OCI-LY3 (cell line): ENCODE measurements at regions not wholly inside any gene's neighbourhood (a gene's known extent, or its start where the extent isn't known, plus 50 kb on each side); places are given as distances from the start of the nearest gene placed in this dataset.
A peak's percentile ranks its signal among the peaks of the same experiment; 100 is the strongest.
"Not testable (repeated sequence)": the region's sequence is repeated elsewhere in the genome, so short reads cannot be mapped to it uniquely, and the experiment has no call there.

Experiments used
- H2AFZ ChIP-seq: fragments of 200-600, 300-600 bp; shearing (Covaris generic); 2 replicates; pipeline ENCODE4 v1.6.0; 2014; ENCODE audit warnings: antibody characterized with exemption, low read depth, low read length
- H3K27ac ChIP-seq: fragments of 200-600, 300-600 bp; sonication (generic); 2 replicates; pipeline ENCODE4 v1.5.1; 2014; ENCODE audit warnings: mild to moderate bottlenecking, low read length, moderate library complexity, mixed read lengths
- H3K27me3 ChIP-seq: fragments of 200-600, 300-600 bp; sonication (generic); 2 replicates; pipeline ENCODE4 v1.6.1; 2014; ENCODE audit warnings: low read depth, low read length, mixed read lengths
- H3K36me3 ChIP-seq: fragments of 200-600, 300-600 bp; sonication (generic); replicated peaks from 2 replicates; pipeline ENCODE3; 2014; ENCODE audit warnings: low read depth, low read length, mixed read lengths
- H3K4me1 ChIP-seq: fragments of 300-600, 200-600 bp; sonication (generic); 2 replicates; pipeline ENCODE4 v1.6.1; 2014; ENCODE audit warnings: low read length, mixed read lengths
- H3K4me2 ChIP-seq: fragments of 200-600, 300-600 bp; sonication (generic); 2 replicates; pipeline ENCODE4 v1.6.1; 2014; ENCODE audit warnings: low read length, mixed read lengths
- H3K4me3 ChIP-seq: fragments of 300-600, 200-600 bp; sonication (generic); 2 replicates; pipeline ENCODE4 v1.5.1; 2014; ENCODE audit warnings: antibody characterized with exemption, mild to moderate bottlenecking, low read length, moderate library complexity
- H3K79me2 ChIP-seq: fragments of 300-600, 200-600 bp; shearing (Covaris generic); 2 replicates; pipeline ENCODE4 v1.6.1; 2014; ENCODE audit warnings: mild to moderate bottlenecking, low read length, mixed read lengths
- H3K9ac ChIP-seq: fragments of 300-600, 200-600 bp; shearing (Covaris generic); 2 replicates; pipeline ENCODE4 v1.6.0; 2014; ENCODE audit warnings: mild to moderate bottlenecking, low read length, moderate library complexity
- H3K9me3 ChIP-seq: fragments of 200-600, 300-600 bp; shearing (Covaris generic); 2 replicates; pipeline ENCODE4 v1.6.1; 2014; ENCODE audit warnings: low read length, mixed read lengths; ENCODE audit not compliant: insufficient read depth
- H4K20me1 ChIP-seq: fragments of 200-600, 300-600 bp; sonication (generic); 2 replicates; pipeline ENCODE4 v1.6.1; 2016; ENCODE audit warnings: low read length, mixed read lengths; ENCODE audit not compliant: insufficient read depth
- CTCF ChIP-seq: fragments of 200-600, 300-600 bp; sonication (generic); IDR thresholded peaks from 2 replicates; pipeline ENCODE4 v1.5.1; 2014; ENCODE audit warnings: antibody characterized with exemption, low read length, low read depth
- EZH2phosphoT487 ChIP-seq: fragments of 200-600 bp; shearing (Covaris generic); IDR thresholded peaks from 2 replicates; pipeline ENCODE4 v1.6.1; 2018; ENCODE audit warnings: antibody characterized with exemption, mixed run types, low read depth

GRCh38 chr7:113282875-113283274 is 164.5 kb upstream of the SMIM30 start:
- H3K79me2 ChIP-seq = no peaks in the 10 kb centered on the region
- H3K4me3 ChIP-seq = no peak overlapping the region
- H2AFZ ChIP-seq = no peak overlapping the region
- no peaks in the 10 kb centered on the region for H3K36me3 ChIP-seq
- H4K20me1 ChIP-seq = no peaks in the 10 kb centered on the region
- peaks cover 13% of the 10 kb centered on the region for H3K4me1 ChIP-seq
- H3K27me3 ChIP-seq = no peaks in the 10 kb centered on the region
- no peak overlapping the region for H3K9ac ChIP-seq
- H3K9me3 ChIP-seq = no peaks in the 10 kb centered on the region
- TF ChIP-seq CTCF (no peak), EZH2phosphoT487 (no peak)
- no peak overlapping the region for H3K27ac ChIP-seq
- peak overlapping the region; percentile 21 for H3K4me2 ChIP-seq

GRCh38 chr7:113281223-113281622 is 162.9 kb upstream of the SMIM30 start:
- H2AFZ ChIP-seq = no peak overlapping the region
- H3K4me1 ChIP-seq = peaks cover 13% of the 10 kb centered on the region
- no peaks in the 10 kb centered on the region for H4K20me1 ChIP-seq
- no peaks in the 10 kb centered on the region for H3K27me3 ChIP-seq
- no peak overlapping the region for H3K4me3 ChIP-seq
- TF ChIP-seq EZH2phosphoT487 (no peak), CTCF (no peak)
- H3K79me2 ChIP-seq = no peaks in the 10 kb centered on the region
- no peak overlapping the region for H3K4me2 ChIP-seq
- H3K27ac ChIP-seq = no peak overlapping the region
- no peaks in the 10 kb centered on the region for H3K36me3 ChIP-seq
- no peak overlapping the region for H3K9ac ChIP-seq
- no peaks in the 10 kb centered on the region for H3K9me3 ChIP-seq

- no peak overlapping the region for H3K4me3 ChIP-seq
- no peaks in the 10 kb centered on the region for H3K79me2 ChIP-seq
- H2AFZ ChIP-seq = no peak overlapping the region
- H4K20me1 ChIP-seq = no peaks in the 10 kb centered on the region
- no peak for TF ChIP-seq CTCF
- TF ChIP-seq EZH2phosphoT487 = no peak
- no peaks in the 10 kb centered on the region for H3K9me3 ChIP-seq
- H3K4me2 ChIP-seq = no peak overlapping the region
- no peak overlapping the region for H3K9ac ChIP-seq
- no peaks in the 10 kb centered on the region for H3K36me3 ChIP-seq
- no peaks in the 10 kb centered on the region for H3K27me3 ChIP-seq
- H3K27ac ChIP-seq = no peak overlapping the region
- H3K4me1 ChIP-seq = peaks cover 13% of the 10 kb centered on the region
Measured at GRCh38 chr7:113279256-113279655, 160.9 kb upstream of the SMIM30 start.

- TF ChIP-seq CTCF (no peak), EZH2phosphoT487 (no peak)
- no peak overlapping the region for H3K9ac ChIP-seq
Measured at GRCh38 chr7:113270790-113271189, 152.4 kb upstream of the SMIM30 start.

GRCh38 chr7:113269592-113269991 is 151.2 kb upstream of the SMIM30 start:
- H3K79me2 ChIP-seq, H3K9me3 ChIP-seq, H3K36me3 ChIP-seq, H4K20me1 ChIP-seq, H3K9ac ChIP-seq, H2AFZ ChIP-seq, H3K4me3 ChIP-seq, H3K4me2 ChIP-seq, H3K27me3 ChIP-seq, H3K27ac ChIP-seq, H3K4me1 ChIP-seq: not testable (repeated sequence)

More at GRCh38 chr7:113270790-113271189, 152.4 kb upstream of the SMIM30 start:
- no peak overlapping the region for H2AFZ ChIP-seq
- no peaks in the 10 kb centered on the region for H3K79me2 ChIP-seq
- peaks cover 6% of the 10 kb centered on the region for H3K4me1 ChIP-seq
- H3K27me3 ChIP-seq = no peaks in the 10 kb centered on the region
- H3K4me3 ChIP-seq = no peak overlapping the region
- H3K27ac ChIP-seq = no peak overlapping the region
- no peaks in the 10 kb centered on the region for H4K20me1 ChIP-seq
- no peaks in the 10 kb centered on the region for H3K36me3 ChIP-seq
- H3K4me2 ChIP-seq = no peak overlapping the region
- H3K9me3 ChIP-seq = peaks cover 3% of the 10 kb centered on the region; the same call in 1 of the 2 replicates
